Caco-2 (cell line): ENCODE measurements at regions not wholly inside any gene's neighbourhood (a gene's known extent, or its start where the extent isn't known, plus 50 kb on each side); places are given as distances from the start of the nearest gene placed in this dataset.

ENCODE experiments used
- BruUV-seq: library from RNA; stranded (reverse); fragments of 400-500 nt; replicated peaks from 2 replicates; lab custom pipeline; 2021; lab: Mats Ljungman, UMichigan
- CTCF ChIA-PET: fragments of 300-600 bp; sonication (Branson Sonifier 250); formaldehyde crosslinking; loops from one replicate; lab custom pipeline; 2022; ENCODE audit warnings: antibody characterized with exemption; lab: Charles Lee
- POLR2A ChIA-PET: fragments of 300-600 bp; sonication (Branson Sonifier 250); formaldehyde crosslinking; loops from one replicate; lab custom pipeline; 2022; ENCODE audit warnings: antibody characterized with exemption; lab: Charles Lee
- DNase-seq, 2 experiments: peaks; one replicate each; pipeline versions ENCODE4 v3.0.0 to v3.0.0-alpha.2; 2020 to 2022
- H3K27me3 ChIP-seq: replicated peaks from 2 replicates; pipeline ENCODE4 v1.6.0; 2011; ENCODE audit warnings: low read length; ENCODE audit not compliant: control insufficient read depth, insufficient read depth
- H3K36me3 ChIP-seq: 2 replicates; pipeline ENCODE4 v1.5.1; 2011; ENCODE audit warnings: low read length; ENCODE audit not compliant: control insufficient read depth, insufficient read depth
- H3K4me1 ChIP-seq: fragments of 250-450 bp; sonication (Bioruptor Pico); 2 replicates; pipeline ENCODE4 v1.5.1; 2020; ENCODE audit warnings: mild to moderate bottlenecking
- H3K4me3 ChIP-seq: 2 replicates; pipeline ENCODE4 v1.5.1; 2011; ENCODE audit warnings: low read depth, mild to moderate bottlenecking, control low read depth, low read length
- H3K9me3 ChIP-seq: fragments of 250-450 bp; sonication (Bioruptor Pico); 2 replicates; pipeline ENCODE4 v1.5.1; 2020; ENCODE audit warnings: mild to moderate bottlenecking, moderate library complexity
- H3K27ac Mint-ChIP-seq: one replicate; pipeline ENCODE4 v1.8.0; 2022; ENCODE audit warnings: mixed read lengths; ENCODE audit not compliant: unreplicated experiment
- H3K27me3 Mint-ChIP-seq: one replicate; pipeline ENCODE4 v1.8.0; 2022; ENCODE audit warnings: mixed read lengths; ENCODE audit not compliant: insufficient read depth, unreplicated experiment
- H3K36me3 Mint-ChIP-seq: one replicate; pipeline ENCODE4 v1.8.0; 2022; ENCODE audit warnings: mild to moderate bottlenecking, mixed read lengths; ENCODE audit not compliant: insufficient read depth, unreplicated experiment
- H3K4me1 Mint-ChIP-seq: one replicate; pipeline ENCODE4 v1.8.0; 2022; ENCODE audit warnings: low read depth, mixed read lengths; ENCODE audit not compliant: unreplicated experiment
- H3K4me3 Mint-ChIP-seq: one replicate; pipeline ENCODE4 v1.8.0; 2022; ENCODE audit warnings: mild to moderate bottlenecking, moderate library complexity, mixed read lengths; ENCODE audit not compliant: unreplicated experiment
- H3K9me3 Mint-ChIP-seq: one replicate; pipeline ENCODE4 v1.8.0; 2022; ENCODE audit warnings: mixed read lengths; ENCODE audit not compliant: unreplicated experiment
- CTCF ChIP-seq, 2 experiments: fragments of 200-600 bp in 1 of 2; IDR thresholded peaks; 1 replicate in 1 of 2; 2 replicates in 1 of 2; pipeline versions ENCODE4 v1.5.1 to v1.8.0; 2011 to 2022; ENCODE audit warnings: antibody characterized with exemption in 1 of 2, control low read depth in 1 of 2, inconsistent platforms in 1 of 2, low read depth in 1 of 2, low read length in 1 of 2, mild to moderate bottlenecking in 1 of 2, moderate library complexity in 1 of 2; ENCODE audit not compliant: insufficient read depth in 1 of 2, severe bottlenecking in 1 of 2, unreplicated experiment in 1 of 2
- intact Hi-C: fragments of 100-400 bp; cut with micrococcal nuclease; formaldehyde crosslinking; loops from one replicate; pipeline ENCODE4 v1.10.0; 2022; ENCODE audit not compliant: unreplicated experiment

DNA sequence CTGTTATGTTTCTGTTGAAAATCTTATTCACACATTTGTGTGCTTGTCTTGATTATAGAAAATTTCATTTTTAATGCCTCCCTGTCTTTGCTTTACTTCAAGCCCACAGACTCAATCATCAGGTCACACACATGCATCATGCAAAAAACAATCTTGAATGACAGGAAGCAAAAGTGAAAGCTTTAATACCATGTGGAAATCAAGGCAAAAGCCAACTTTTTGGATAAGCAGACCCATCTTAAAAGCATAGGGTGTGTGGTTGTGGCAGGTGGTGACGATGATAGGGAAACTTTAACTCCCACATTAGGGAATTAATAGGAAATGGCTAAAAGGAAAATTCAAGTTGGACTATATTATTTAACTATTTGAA lies 155.9 kb upstream of the EOMES start:
- Mint-ChIP-seq H3K36me3 (no peaks in the 10 kb centered on the region), H3K4me3 (no peak overlapping the region), H3K9me3 (no peaks in the 10 kb centered on the region), H3K4me1 (no peaks in the 10 kb centered on the region), H3K27me3 (peaks cover 3% of the 10 kb centered on the region), H3K27ac (no peak overlapping the region)
- no peak for DNase-seq
- no TSS peak for BruUV-seq
- no peaks in the 10 kb centered on the region for H3K27me3 ChIP-seq
- no peaks in the 10 kb centered on the region for H3K9me3 ChIP-seq
- no peaks in the 10 kb centered on the region for H3K36me3 ChIP-seq
- ChIA-PET POLR2A (no interaction called here), CTCF (no interaction called here)
- no peaks in the 10 kb centered on the region for H3K4me1 ChIP-seq
- intact Hi-C loops: no loop called here
- no peak for TF ChIP-seq CTCF (IDR thresholded peaks at IDR 0.05; ENCODE audit: insufficient read depth in 1 of 2, low read depth in 1 of 2, low read length in 1 of 2, severe bottlenecking in 1 of 2, unreplicated experiment in 1 of 2)
- H3K4me3 ChIP-seq: no peak overlapping the region

- intact Hi-C loops: no loop called here
- CTCF ChIA-PET: no interaction called here
- Mint-ChIP-seq H3K27me3 (peaks cover 3% of the 10 kb centered on the region), H3K36me3 (no peaks in the 10 kb centered on the region), H3K4me1 (no peaks in the 10 kb centered on the region), H3K27ac (no peak overlapping the region), H3K4me3 (no peak overlapping the region), H3K9me3 (no peaks in the 10 kb centered on the region)
- Histone ChIP-seq H3K4me3 (no peak overlapping the region), H3K36me3 (no peaks in the 10 kb centered on the region), H3K9me3 (no peaks in the 10 kb centered on the region), H3K4me1 (no peaks in the 10 kb centered on the region), H3K27me3 (no peaks in the 10 kb centered on the region)
- no peak for TF ChIP-seq CTCF (IDR thresholded peaks at IDR 0.05; ENCODE audit: insufficient read depth in 1 of 2, low read depth in 1 of 2, low read length in 1 of 2, severe bottlenecking in 1 of 2, unreplicated experiment in 1 of 2)
- no TSS peak for BruUV-seq
- POLR2A ChIA-PET: no interaction called here
- no peak for DNase-seq
These were observed 159.1 kb upstream of the EOMES start for GRCh38 chr3:27880969-27881892.

DNA sequence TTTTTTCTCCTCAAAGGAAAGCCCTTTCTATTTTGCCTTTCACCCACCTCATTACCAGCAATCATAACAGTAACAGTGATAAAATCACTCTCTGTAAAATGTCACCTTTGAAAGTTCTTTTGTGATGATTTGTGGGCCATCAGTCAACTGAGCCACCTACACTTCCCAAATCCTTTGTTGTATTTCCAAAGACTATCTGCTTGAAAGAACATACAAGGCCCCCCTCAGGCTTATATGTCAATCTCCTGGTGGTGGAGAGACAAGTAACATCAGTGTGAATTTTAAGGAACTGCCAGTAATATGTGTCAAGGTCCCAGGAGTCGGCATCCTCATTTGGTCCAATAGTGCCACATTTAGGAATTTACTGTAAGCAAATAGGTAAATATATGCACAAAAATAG lies 161.1 kb upstream of the EOMES start:
- H3K36me3 ChIP-seq: no peaks in the 10 kb centered on the region
- Mint-ChIP-seq H3K9me3 (no peaks in the 10 kb centered on the region), H3K4me1 (no peaks in the 10 kb centered on the region), H3K36me3 (no peaks in the 10 kb centered on the region), H3K27ac (no peak overlapping the region), H3K4me3 (no peak overlapping the region), H3K27me3 (peaks cover 3% of the 10 kb centered on the region)
- intact Hi-C loops: no loop called here
- no peaks in the 10 kb centered on the region for H3K27me3 ChIP-seq
- TF ChIP-seq CTCF (IDR thresholded peaks at IDR 0.05; ENCODE audit: insufficient read depth in 1 of 2, low read depth in 1 of 2, low read length in 1 of 2, severe bottlenecking in 1 of 2, unreplicated experiment in 1 of 2): no peak
- H3K9me3 ChIP-seq: no peaks in the 10 kb centered on the region
- H3K4me1 ChIP-seq: no peaks in the 10 kb centered on the region
- DNase-seq: no peak
- H3K4me3 ChIP-seq: no peak overlapping the region
- CTCF ChIA-PET: no interaction called here
- BruUV-seq: no TSS peak
- POLR2A ChIA-PET: no interaction called here
